DOHH2 (cell line): ENCODE measurements at regions not wholly inside any gene's neighbourhood (a gene's known extent, or its start where the extent isn't known, plus 50 kb on each side); places are given as distances from the start of the nearest gene placed in this dataset.

Experiments used
- EZH2phosphoT487 ChIP-seq: fragments of 200-600 bp; sonication (generic); IDR thresholded peaks from 2 replicates; pipeline ENCODE4 v1.6.1; 2017; ENCODE audit warnings: borderline replicate concordance, mild to moderate bottlenecking, antibody characterized with exemption, low read length, moderate library complexity, mixed read lengths
- TF ChIP-seq, protein P1 (sequence below): fragments of 200-600 bp; sonication (generic); IDR thresholded peaks from one replicate; pipeline ENCODE4 v1.5.1; 2014; ENCODE audit warnings: antibody characterized with exemption, mild to moderate bottlenecking, low read depth, low read length; ENCODE audit not compliant: poor library complexity, severe bottlenecking

GRCh38 chr6:10030942-10031537 is 383.8 kb downstream of the TFAP2A start:
- TF ChIP-seq, protein P1, sequence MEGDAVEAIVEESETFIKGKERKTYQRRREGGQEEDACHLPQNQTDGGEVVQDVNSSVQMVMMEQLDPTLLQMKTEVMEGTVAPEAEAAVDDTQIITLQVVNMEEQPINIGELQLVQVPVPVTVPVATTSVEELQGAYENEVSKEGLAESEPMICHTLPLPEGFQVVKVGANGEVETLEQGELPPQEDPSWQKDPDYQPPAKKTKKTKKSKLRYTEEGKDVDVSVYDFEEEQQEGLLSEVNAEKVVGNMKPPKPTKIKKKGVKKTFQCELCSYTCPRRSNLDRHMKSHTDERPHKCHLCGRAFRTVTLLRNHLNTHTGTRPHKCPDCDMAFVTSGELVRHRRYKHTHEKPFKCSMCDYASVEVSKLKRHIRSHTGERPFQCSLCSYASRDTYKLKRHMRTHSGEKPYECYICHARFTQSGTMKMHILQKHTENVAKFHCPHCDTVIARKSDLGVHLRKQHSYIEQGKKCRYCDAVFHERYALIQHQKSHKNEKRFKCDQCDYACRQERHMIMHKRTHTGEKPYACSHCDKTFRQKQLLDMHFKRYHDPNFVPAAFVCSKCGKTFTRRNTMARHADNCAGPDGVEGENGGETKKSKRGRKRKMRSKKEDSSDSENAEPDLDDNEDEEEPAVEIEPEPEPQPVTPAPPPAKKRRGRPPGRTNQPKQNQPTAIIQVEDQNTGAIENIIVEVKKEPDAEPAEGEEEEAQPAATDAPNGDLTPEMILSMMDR: peak; percentile 68
- TF ChIP-seq EZH2phosphoT487: no peak
